ENCODE measurements at regions not wholly inside any gene's neighbourhood (a gene's known extent, or its start where the extent isn't known, plus 50 kb on each side); places are given as distances from the start of the nearest gene placed in this dataset.

DNA sequence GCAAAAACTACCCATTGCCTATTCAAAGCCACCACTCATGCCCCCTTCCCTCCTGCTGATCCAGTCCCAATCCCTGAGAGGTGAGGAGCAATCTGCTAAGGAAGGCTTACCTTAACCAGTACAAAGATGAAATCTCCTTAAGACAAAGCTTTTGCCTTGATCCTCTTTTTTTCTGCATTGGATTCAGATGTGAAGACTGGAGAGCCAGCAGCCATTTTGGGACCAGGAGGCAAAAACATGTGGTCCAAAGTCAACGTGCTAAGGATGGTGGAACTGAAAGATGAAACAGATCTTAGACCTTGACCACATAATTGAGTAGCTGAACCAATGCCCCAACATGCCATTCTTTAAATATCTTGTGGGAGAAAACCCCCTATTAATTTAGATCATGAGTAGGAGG, 171.4 kb downstream of the IRX5 start:
- Mint-ChIP-seq H3K9me3 (peaks cover 7% of the 10 kb centered on the region), H3K27ac (no peak overlapping the region), H3K4me3 (no peak overlapping the region), H3K27me3 (ENCODE audit: low read depth) (peaks cover 54% of the 10 kb centered on the region), H3K4me1 (peaks cover 9% of the 10 kb centered on the region), H3K36me3 (no peaks in the 10 kb centered on the region)
- DNase-seq (ENCODE audit: low spot score in 2 of 2, unreplicated experiment in 2 of 2) = no peak
- TF ChIP-seq CTCF (IDR thresholded peaks at IDR 0.05; ENCODE audit: unreplicated experiment) = no peak

GRCh38 chr16:55102531-55102930, 171.9 kb downstream of the IRX5 start:
- Mint-ChIP-seq H3K9me3 (peaks cover 7% of the 10 kb centered on the region), H3K27ac (no peak overlapping the region), H3K4me3 (no peak overlapping the region), H3K36me3 (no peaks in the 10 kb centered on the region), H3K27me3 (ENCODE audit: low read depth) (peaks cover 54% of the 10 kb centered on the region), H3K4me1 (peaks cover 13% of the 10 kb centered on the region)
- no peak for TF ChIP-seq CTCF (IDR thresholded peaks at IDR 0.05; ENCODE audit: unreplicated experiment)
- no peak for DNase-seq (ENCODE audit: low spot score in 2 of 2, unreplicated experiment in 2 of 2)

DNA sequence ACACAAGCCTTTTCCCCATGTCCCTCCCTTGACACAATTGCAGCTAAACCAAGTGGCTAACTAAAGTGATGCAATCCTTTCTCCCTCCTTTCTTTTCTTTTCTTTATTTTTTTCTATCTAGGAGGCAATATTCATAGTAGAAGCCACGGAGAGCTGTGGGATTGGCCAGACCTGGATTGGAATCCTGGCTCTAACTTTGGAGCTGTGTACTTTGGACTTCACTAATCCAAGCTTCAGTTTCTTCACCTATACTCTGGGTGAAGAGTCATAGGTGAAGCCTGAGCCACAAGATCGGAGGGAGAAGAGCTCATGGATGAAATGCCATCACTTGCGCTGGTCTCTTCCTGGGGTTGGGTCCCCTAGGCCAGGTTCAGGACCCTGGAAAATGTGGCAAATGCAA, 177.2 kb downstream of the IRX5 start:
- Mint-ChIP-seq H3K4me3 (no peak overlapping the region), H3K36me3 (no peaks in the 10 kb centered on the region), H3K4me1 (peaks cover 22% of the 10 kb centered on the region), H3K27me3 (ENCODE audit: low read depth) (peaks cover 45% of the 10 kb centered on the region), H3K9me3 (no peaks in the 10 kb centered on the region), H3K27ac (no peak overlapping the region)
- no peak for TF ChIP-seq CTCF (IDR thresholded peaks at IDR 0.05; ENCODE audit: unreplicated experiment)
- no peak for DNase-seq (ENCODE audit: low spot score in 2 of 2, unreplicated experiment in 2 of 2)

DNA sequence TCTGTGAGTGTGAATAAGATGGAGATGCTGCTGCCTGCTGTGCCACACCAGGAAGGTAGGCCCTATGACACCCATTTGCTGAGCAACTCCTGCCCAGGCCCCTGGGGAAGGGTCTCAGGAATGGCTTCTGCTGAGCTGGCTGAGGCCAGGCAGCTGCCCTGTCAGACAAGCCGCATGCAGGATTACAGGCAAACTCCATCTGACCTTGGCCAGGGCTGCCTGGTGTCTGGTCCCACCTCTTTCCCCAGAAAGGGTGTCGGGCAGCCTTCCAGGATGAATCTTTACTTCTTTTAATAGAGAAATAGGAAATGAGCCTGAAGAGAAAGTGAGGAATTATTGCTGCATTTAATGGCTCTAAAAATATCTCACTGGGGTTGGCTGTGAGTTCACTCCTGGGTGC, 182.5 kb downstream of the IRX5 start:
- no peak for TF ChIP-seq CTCF (IDR thresholded peaks at IDR 0.05; ENCODE audit: unreplicated experiment)
- Mint-ChIP-seq H3K27ac (no peak overlapping the region), H3K9me3 (no peaks in the 10 kb centered on the region), H3K27me3 (ENCODE audit: low read depth) (peaks cover 21% of the 10 kb centered on the region), H3K4me3 (no peak overlapping the region), H3K36me3 (no peaks in the 10 kb centered on the region), H3K4me1 (peaks cover 13% of the 10 kb centered on the region)
- no peak for DNase-seq (ENCODE audit: low spot score in 2 of 2, unreplicated experiment in 2 of 2)

DNA sequence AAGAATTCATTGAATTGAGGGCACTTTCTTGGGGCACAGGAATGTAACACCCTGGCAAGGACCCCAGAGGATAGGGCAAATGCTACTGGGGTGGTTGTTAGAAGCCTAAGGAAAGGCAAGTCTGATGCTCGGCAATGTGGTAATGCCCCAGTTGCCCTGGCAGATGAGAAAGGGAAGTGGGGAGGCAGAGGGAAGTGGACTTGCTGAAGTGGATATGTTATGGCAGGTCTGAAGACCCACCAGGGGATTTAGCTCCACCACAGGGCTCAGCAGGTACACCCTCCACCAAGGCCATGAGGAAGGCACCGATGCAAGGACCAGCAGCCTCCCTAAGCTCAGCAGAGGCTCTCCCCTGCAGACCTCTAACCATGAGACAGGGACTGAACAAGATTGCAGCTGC, 184.8 kb downstream of the IRX5 start:
- peaks cover 33% of the 10 kb centered on the region for H3K27me3 Mint-ChIP-seq (ENCODE audit: low read depth)
- no peak overlapping the region for H3K4me3 Mint-ChIP-seq
- H3K36me3 Mint-ChIP-seq = no peaks in the 10 kb centered on the region
- TF ChIP-seq CTCF (IDR thresholded peaks at IDR 0.05; ENCODE audit: unreplicated experiment) = no peak
- no peaks in the 10 kb centered on the region for H3K4me1 Mint-ChIP-seq
- no peaks in the 10 kb centered on the region for H3K9me3 Mint-ChIP-seq
- no peak overlapping the region for H3K27ac Mint-ChIP-seq
- DNase-seq (ENCODE audit: low spot score in 2 of 2, unreplicated experiment in 2 of 2) = no peak
